EL (cell line): ENCODE measurements at regions not wholly inside any gene's neighbourhood (a gene's known extent, or its start where the extent isn't known, plus 50 kb on each side); places are given as distances from the start of the nearest gene placed in this dataset.
A peak's percentile ranks its signal among the peaks of the same experiment; 100 is the strongest.

Experiments used
- DNase-seq: peaks from one replicate; pipeline ENCODE4 v3.0.0-alpha.2; 2016

GRCh38 chr6:104411302-104411701 is 448.4 kb downstream of the HACE1 start:
- DNase-seq = no peak

- no peak for DNase-seq
Measured at GRCh38 chr6:104409913-104410312, 449.8 kb downstream of the HACE1 start.

DNA sequence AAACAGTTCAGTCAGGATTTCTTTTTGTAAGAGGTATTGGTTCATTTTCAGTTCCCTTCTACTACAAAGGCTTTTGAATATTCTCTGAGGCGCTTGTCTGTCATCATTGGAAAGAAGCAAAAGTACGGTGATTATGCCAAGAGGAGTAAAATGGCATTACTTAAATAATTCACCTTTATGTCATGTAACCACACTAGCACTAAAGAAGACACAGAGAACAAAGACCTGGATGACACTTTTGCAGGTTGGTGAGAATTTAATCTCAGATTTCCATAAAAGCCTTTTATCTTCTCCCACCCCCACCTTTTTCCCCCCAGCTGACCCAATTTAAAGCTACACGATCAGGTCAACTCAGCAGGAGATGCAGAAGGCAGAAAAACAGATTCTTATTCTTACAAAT is 451.8 kb downstream of the HACE1 start:
- no peak for DNase-seq

DNA sequence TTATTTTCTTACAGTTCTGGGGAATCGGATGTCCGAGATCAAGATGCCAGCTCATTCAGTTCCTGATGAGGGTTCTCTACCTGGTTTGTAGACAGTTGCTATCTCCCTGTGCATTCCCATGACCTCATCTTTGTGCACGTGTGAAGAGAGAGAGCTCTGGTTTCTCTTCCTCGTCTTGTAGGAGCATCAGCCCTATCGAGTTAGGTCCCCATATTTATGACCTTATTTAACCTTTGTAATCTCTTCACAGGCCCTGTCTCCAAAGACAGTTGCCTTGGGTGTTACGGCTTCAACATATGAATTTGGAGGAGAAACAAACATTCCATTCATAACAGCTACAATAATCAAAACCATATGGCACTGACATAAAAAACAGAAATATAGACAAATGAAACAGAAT is 455.3 kb downstream of the HACE1 start:
- DNase-seq = peak; percentile 4

- DNase-seq = peak; percentile 11
Measured at GRCh38 chr6:104402572-104402971, 457.1 kb downstream of the HACE1 start.

- no peak for DNase-seq
Measured at GRCh38 chr6:104401926-104402325, 457.8 kb downstream of the HACE1 start.

DNA sequence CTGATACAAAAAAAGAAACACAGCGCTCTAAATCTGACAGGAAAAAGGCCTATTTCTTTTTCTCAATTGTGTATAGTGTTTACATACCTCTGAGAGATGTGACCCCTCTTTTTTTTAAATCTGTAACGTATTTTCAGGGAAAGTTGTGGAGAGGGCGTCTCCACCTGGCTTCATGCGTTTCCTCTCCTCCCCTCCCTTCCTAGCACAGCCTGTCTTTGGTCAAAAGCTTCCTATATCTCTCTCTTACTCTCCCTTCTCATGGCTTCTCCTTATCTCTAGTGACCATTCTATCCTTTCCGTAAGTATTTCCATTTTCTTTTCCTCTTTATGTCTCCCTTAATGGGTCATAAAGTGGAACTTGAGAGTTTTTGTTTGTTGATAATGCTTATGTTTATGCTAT is 458.9 kb downstream of the HACE1 start:
- DNase-seq = no peak

DNA sequence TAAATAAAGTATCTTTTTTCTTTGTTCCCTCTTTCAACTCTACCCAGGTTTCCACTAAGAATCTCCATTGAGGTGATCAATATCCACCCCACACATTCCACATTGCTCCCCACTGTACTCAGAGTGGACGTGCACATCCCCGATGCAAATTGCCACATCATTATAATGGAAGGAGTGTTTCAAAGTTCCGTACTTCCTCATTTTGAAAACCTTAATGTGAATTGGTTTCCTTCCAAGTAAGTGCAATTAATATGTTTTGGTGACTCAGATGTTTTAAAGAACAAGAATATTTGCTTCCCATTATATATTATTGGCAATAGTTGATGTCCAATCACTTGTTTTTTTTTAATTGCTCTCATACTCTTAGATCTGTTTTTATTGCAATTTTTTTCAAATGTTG is 463.6 kb downstream of the HACE1 start:
- DNase-seq = no peak

- no peak for DNase-seq
Measured at GRCh38 chr6:104381907-104382306, 477.8 kb downstream of the HACE1 start.

DNA sequence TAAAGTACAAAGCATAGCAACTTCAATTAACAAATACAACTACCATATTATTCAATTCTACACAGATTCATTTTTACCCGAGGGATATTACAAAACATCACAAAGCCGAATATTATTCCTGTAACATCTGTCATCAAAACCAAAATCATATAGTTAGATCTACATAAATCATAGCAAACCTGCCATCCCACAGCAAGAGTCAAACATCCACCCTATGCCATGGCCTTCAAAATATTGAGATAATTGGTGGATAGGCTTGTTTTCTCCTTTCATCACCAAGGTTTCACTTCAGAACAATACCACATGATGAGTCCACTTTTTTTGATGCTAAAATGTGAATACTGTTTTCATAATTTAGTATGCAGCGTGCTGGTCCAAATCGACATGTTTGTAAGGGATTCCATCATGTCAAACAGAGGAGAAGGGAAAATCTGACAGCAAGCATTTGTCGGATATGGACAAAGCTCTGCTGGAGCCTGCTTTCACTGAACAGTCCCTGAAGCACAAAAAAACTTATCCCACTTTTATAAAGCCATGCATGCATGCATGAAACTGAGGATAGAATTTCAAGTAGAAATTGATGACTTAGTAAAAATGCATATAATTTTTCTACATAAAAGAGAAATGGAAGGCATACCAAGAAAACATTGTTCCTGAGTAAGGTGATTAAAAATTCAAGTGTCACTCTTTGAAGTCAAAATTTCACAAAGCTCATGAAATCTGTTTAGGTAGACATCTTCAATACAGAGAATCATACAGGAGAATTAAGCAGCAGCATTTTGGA is 494.1 kb downstream of the HACE1 start:
- DNase-seq = no peak

GRCh38 chr6:104357928-104358327 is 501.8 kb downstream of the HACE1 start:
- no peak for DNase-seq

DNA sequence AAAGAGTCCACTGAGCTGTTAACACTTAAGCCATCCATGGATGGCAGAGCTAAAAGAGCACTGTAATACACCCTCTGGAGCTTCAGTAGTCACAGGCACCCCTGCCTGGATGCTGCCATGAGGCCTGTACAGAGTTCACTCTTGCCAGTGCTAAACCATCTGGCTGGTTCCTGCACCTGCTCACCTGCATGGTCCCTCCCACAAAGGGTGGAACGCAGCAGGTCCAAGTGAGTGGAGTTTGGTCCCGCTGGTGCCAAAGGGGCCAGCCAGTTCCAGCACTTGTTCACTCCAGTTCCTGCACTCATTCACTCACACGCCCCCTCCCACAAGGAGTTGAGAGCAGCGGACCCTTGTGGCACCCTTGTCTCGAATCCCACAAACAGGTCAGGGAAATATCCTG is 503.5 kb downstream of the HACE1 start:
- DNase-seq = no peak

- DNase-seq = no peak
Measured at GRCh38 chr6:104349191-104349590, 510.5 kb downstream of the HACE1 start.

DNA sequence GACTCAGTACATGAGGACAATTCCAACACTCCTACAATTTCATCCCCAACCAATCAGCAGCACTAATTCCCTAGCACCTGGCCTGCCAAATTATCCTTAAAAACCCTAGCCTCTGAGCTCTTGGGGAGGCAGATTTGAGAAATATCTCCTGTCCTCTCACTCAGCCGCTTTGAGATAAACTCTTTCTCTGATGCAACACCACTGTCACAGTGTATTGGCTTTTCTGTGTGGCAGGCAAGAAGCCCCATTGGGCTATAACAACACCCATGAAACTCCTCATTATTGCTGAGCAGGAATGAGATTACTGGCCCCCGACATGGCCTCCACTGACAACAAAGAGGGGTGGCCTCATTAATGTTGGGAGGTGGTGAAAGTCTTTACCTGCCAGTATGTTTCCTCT is 515.5 kb downstream of the HACE1 start:
- no peak for DNase-seq

DNA sequence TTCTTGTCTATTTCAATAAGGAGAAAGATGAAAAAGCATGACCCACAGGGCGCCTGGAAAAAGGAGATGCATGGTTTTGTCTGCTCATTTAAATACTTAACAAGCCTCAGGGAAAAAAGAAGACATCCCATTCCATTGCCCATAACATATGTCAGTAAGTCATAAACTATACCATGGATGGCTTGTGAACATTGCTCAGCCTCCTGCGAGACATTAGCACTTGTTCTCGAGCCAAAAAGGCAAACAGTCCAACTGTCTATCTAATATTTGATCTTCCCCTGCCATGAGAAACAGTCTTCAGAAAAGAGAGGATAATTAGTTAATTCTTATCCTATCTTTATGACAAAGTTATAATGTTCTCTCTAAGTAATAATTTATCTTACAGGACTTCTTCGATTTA is 527.4 kb downstream of the HACE1 start:
- DNase-seq = no peak

DNA sequence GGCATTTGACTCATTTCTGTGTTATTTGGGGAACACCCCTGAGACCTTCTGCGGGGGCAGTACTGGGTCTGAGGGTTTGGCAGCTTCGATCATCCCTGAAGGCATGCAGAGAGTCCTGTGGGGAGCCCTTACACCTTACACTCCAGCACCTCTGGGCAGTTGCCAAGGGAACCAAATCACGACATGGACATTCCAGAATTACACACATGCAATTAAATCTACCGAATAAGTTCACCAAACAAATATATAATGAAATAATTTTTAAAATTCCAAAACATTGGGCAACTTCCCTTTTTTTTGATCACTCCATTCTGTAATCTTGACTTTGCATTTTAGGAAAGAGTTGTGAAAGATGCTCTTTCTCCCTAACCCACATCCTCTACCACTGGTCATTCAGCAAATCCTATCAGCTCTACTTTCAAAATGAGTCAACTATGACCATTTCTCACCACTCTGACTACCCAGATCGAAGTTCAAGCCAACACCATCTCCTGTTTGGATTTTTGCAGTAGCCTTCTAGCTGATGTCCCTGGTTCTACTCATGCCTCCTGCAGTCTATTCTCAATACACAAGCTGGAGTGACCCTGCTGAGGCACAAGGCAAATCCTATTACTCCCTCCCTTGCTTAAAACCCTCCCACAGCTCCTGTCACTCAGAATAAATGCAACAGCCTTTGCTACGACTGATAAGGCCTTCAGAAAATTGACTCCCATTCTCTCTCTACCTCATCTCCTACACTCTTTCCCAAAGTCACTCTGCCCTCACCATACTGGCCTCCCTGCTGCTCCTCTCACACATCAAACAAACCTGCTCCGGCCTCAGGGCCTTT is 533.3 kb downstream of the HACE1 start:
- DNase-seq = peak; percentile 65

GRCh38 chr6:104325341-104326172 is 534.2 kb downstream of the HACE1 start:
- peak; percentile 28 for DNase-seq

DNA sequence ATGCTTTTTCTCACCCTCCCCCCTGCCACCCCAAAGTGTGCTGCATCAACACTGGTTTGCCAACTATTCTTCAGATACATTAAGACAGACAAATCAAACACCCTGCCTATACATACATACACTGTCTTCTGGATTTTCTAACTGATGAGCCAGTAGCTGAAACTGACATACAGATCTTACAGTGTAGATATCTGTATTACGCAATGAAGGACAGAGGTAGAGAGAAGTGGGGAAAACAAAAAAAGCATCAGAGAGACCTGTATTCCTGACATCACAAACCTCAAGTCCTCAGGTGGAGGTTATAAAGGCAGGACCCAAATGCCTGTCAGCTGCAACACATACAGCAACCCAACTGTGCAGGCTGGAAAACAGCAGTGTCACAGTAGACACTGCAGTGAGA is 535.4 kb downstream of the HACE1 start:
- DNase-seq = no peak

GRCh38 chr6:104322841-104323240 is 536.9 kb downstream of the HACE1 start:
- DNase-seq = no peak

DNA sequence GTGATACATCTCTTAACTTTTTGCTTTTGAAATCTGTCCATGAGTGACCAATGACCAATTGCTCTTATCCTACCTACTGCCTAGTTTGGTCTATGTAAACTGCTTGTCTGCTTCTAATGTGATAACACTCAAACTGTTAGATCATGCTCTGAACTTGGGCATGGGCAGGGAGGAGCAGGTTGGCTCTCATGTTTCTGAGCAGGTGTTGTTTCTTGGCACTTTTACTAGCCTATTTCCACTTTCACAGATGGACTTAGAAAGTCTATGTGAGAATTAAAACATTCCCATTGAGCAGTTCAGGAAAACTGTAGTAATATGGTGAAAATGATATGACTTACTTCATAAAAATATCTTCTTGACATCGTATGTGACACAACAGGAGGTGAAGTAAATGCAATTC is 538.4 kb downstream of the HACE1 start:
- DNase-seq = no peak

- no peak for DNase-seq
Measured at GRCh38 chr6:104320896-104321295, 538.8 kb downstream of the HACE1 start.

GRCh38 chr6:104312851-104313250 is 546.9 kb downstream of the HACE1 start:
- no peak for DNase-seq

DNA sequence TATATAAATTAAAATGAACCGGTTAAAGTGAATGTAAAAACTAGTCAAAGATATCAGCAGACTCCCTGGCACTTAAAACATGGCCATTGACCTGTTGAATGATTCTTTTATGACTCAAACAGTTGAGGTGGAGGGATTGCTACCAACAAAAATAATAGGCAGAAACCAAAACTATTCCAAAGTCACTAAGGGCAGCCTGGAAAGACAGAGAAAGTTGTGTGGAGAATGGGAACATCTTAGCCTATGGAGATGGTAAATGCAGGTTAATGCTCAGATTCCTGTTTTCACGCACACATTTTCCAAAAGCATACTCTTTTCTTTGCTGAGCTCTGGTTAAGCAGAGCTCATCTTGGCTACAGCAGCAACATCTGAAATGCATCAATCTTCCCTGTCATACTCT is 553.5 kb downstream of the HACE1 start:
- DNase-seq = no peak
